ENCODE measurements at regions not wholly inside any gene's neighbourhood (a gene's known extent, or its start where the extent isn't known, plus 50 kb on each side); places are given as distances from the start of the nearest gene placed in this dataset.
A peak's percentile ranks its signal among the peaks of the same experiment; 100 is the strongest.

- intact Hi-C loops (cut with DNase I) = no loop called here
- H3K9me3 ChIP-seq = no peaks in the 10 kb centered on the region
- no peaks in the 10 kb centered on the region for H3K4me1 ChIP-seq
- H3K36me3 ChIP-seq (ENCODE audit: insufficient read depth in 1 of 2, low read depth in 1 of 2) = no peaks in the 10 kb centered on the region
- H3K27ac ChIP-seq = no peak overlapping the region
- DNase-seq = no peak
- H3K27me3 ChIP-seq (ENCODE audit: insufficient read depth in 3 of 3, low read length in 2 of 3) = no peaks in the 10 kb centered on the region
- no peak overlapping the region for H3K4me3 ChIP-seq
- TF ChIP-seq CTCF (IDR thresholded peaks at IDR 0.05) = no peak
- no peak for ATAC-seq
- 82 to 87% (median 85%) methylated on average over 4 of the region's 4 CpGs for WGBS, 3 donors
These were observed 71.0 kb upstream of the ADCY2 start for GRCh38 chr5:7324919-7325318.

GRCh38 chr5:7325975-7326913 is 69.7 kb upstream of the ADCY2 start:
- intact Hi-C loops (cut with DNase I) = no loop called here
- no peak overlapping the region for H3K27ac ChIP-seq
- no peaks in the 10 kb centered on the region for H3K27me3 ChIP-seq (ENCODE audit: insufficient read depth in 3 of 3, low read length in 2 of 3)
- TF ChIP-seq CTCF (IDR thresholded peaks at IDR 0.05) = no peak
- WGBS, 3 donors = 75 to 82% (median 75%) methylated on average over 8 of the region's 8 CpGs
- no peak for ATAC-seq
- no peaks in the 10 kb centered on the region for H3K4me1 ChIP-seq
- H3K9me3 ChIP-seq = no peaks in the 10 kb centered on the region
- H3K36me3 ChIP-seq (ENCODE audit: insufficient read depth in 1 of 2, low read depth in 1 of 2) = no peaks in the 10 kb centered on the region
- no peak overlapping the region for H3K4me3 ChIP-seq
- DNase-seq = peak in 1 of 2 donors; percentile 30

GRCh38 chr5:7329141-7329540 is 66.8 kb upstream of the ADCY2 start:
- no peaks in the 10 kb centered on the region for H3K9me3 ChIP-seq
- ATAC-seq (no peak), DNase-seq (no peak)
- intact Hi-C loops (cut with DNase I) = no loop called here
- no peaks in the 10 kb centered on the region for H3K4me1 ChIP-seq
- H3K4me3 ChIP-seq = no peak overlapping the region
- H3K27me3 ChIP-seq (ENCODE audit: insufficient read depth in 3 of 3, low read length in 2 of 3) = no peaks in the 10 kb centered on the region
- WGBS, 3 donors = 25 to 30% (median 25%) methylated on average over 4 of the region's 4 CpGs
- no peak overlapping the region for H3K27ac ChIP-seq
- TF ChIP-seq CTCF (IDR thresholded peaks at IDR 0.05) = no peak
- no peaks in the 10 kb centered on the region for H3K36me3 ChIP-seq (ENCODE audit: insufficient read depth in 1 of 2, low read depth in 1 of 2)

- intact Hi-C loops (cut with DNase I) = no loop called here
- no peaks in the 10 kb centered on the region for H3K27me3 ChIP-seq (ENCODE audit: insufficient read depth in 3 of 3, low read length in 2 of 3)
- no peaks in the 10 kb centered on the region for H3K9me3 ChIP-seq
- H3K27ac ChIP-seq = no peak overlapping the region
- H3K4me1 ChIP-seq = no peaks in the 10 kb centered on the region
- no peaks in the 10 kb centered on the region for H3K36me3 ChIP-seq (ENCODE audit: insufficient read depth in 1 of 2, low read depth in 1 of 2)
- DNase-seq = no peak
- no peak overlapping the region for H3K4me3 ChIP-seq
- no peak for TF ChIP-seq CTCF (IDR thresholded peaks at IDR 0.05)
- no peak for ATAC-seq
- 64 to 78% (median 75%) methylated on average over 3 of the region's 3 CpGs for WGBS, 3 donors
These were observed 66.2 kb upstream of the ADCY2 start for GRCh38 chr5:7329712-7330111.

Measured in psoas muscle (tissue), 7 donors.